H1 (cell line): ENCODE measurements at regions not wholly inside any gene's neighbourhood (a gene's known extent, or its start where the extent isn't known, plus 50 kb on each side); places are given as distances from the start of the nearest gene placed in this dataset.

Experiments
- CTCF ChIA-PET: fragments of 300-600 bp; sonication (Branson Sonifier 250); formaldehyde crosslinking; loops from one replicate; lab custom pipeline; 2021; ENCODE audit not compliant: partially characterized antibody; lab: Charles Lee
- POLR2A ChIA-PET: fragments of 300-600 bp; sonication (Branson Sonifier 250); formaldehyde crosslinking; loops from one replicate; lab custom pipeline; 2021; ENCODE audit warnings: inconsistent platforms; ENCODE audit not compliant: partially characterized antibody; lab: Charles Lee
- DNase-seq, 2 experiments: peaks; one replicate each; pipeline versions ENCODE4 v3.0.0 to v3.0.0-alpha.2; 2010 to 2022; ENCODE audit warnings: low spot score in 2 of 2, low read depth in 1 of 2, mixed read lengths in 1 of 2
- FAIRE-seq: peaks from 2 replicates; lab custom pipeline; 2011; peaks lifted over from hg19 to GRCh38; lab: Jason Lieb, UNC
- H2AFZ ChIP-seq: 2 replicates; pipeline ENCODE4 v1.8.1; 2012; ENCODE audit warnings: low read length, inconsistent platforms
- H2AK5ac ChIP-seq: 2 replicates; pipeline ENCODE4 v1.6.1; 2013; ENCODE audit warnings: low read depth, low read length
- H2BK120ac ChIP-seq: replicated peaks from 2 replicates; pipeline ENCODE3; 2013; ENCODE audit warnings: low read depth, low read length, inconsistent platforms
- H2BK12ac ChIP-seq: 2 replicates; pipeline ENCODE4 v1.6.1; 2013; ENCODE audit warnings: low read depth, low read length
- H2BK15ac ChIP-seq: 2 replicates; pipeline ENCODE4 v1.6.1; 2013; ENCODE audit warnings: low read length
- H2BK20ac ChIP-seq: 2 replicates; pipeline ENCODE4 v1.6.1; 2013; ENCODE audit warnings: low read length
- H2BK5ac ChIP-seq: 2 replicates; pipeline ENCODE4 v1.6.1; 2013; ENCODE audit warnings: low read depth, low read length
- H3K14ac ChIP-seq: 2 replicates; pipeline ENCODE4 v1.6.1; 2013; ENCODE audit warnings: inconsistent platforms; ENCODE audit not compliant: insufficient read length
- H3K18ac ChIP-seq: 2 replicates; pipeline ENCODE4 v1.6.1; 2013; ENCODE audit warnings: low read length; ENCODE audit errors: extremely low read depth
- H3K23ac ChIP-seq: 2 replicates; pipeline ENCODE4 v1.6.1; 2013; ENCODE audit warnings: inconsistent platforms; ENCODE audit not compliant: insufficient read length
- H3K23me2 ChIP-seq: 2 replicates; pipeline ENCODE4 v1.6.1; 2013; ENCODE audit warnings: low read depth, low read length
- H3K27ac ChIP-seq: 2 replicates; pipeline ENCODE4 v1.6.1; 2011; ENCODE audit warnings: low read depth, low read length, inconsistent platforms
- H3K27me3 ChIP-seq, 4 experiments: replicated peaks in 1 of 4; 1 replicate in 1 of 4; 2 replicates in 3 of 4; pipeline versions ENCODE4 v1.6.1 to v1.8.1; 2011 to 2013; ENCODE audit warnings: low read length in 3 of 4, mild to moderate bottlenecking in 3 of 4, inconsistent platforms in 2 of 4, mixed read lengths in 2 of 4, moderate library complexity in 1 of 4; ENCODE audit not compliant: control insufficient read depth in 3 of 4, insufficient read depth in 3 of 4; ENCODE audit errors: extremely low read depth in 1 of 4
- H3K36me3 ChIP-seq, 4 experiments: 2 replicates each; pipeline versions ENCODE4 v1.6.1 to v1.8.1; 2011 to 2013; ENCODE audit warnings: mild to moderate bottlenecking in 4 of 4, low read length in 3 of 4, moderate library complexity in 2 of 4, control low read depth in 1 of 4, inconsistent platforms in 1 of 4; ENCODE audit not compliant: insufficient read depth in 4 of 4, control insufficient read depth in 2 of 4
- H3K4ac ChIP-seq: replicated peaks from 2 replicates; pipeline ENCODE3; 2013; ENCODE audit warnings: low read length, low read depth, mixed read lengths, inconsistent platforms; ENCODE audit not compliant: insufficient read length
- H3K4me1 ChIP-seq, 4 experiments: replicated peaks in 1 of 4; 1 replicate in 1 of 4; 2 replicates in 3 of 4; pipeline versions ENCODE4 v1.6.1 to v1.8.1; 2011 to 2013; ENCODE audit warnings: low read length in 3 of 4, inconsistent platforms in 2 of 4, mixed read lengths in 1 of 4; ENCODE audit not compliant: insufficient read depth in 4 of 4, control insufficient read depth in 3 of 4
- H3K4me2 ChIP-seq, 2 experiments: 2 replicates each; pipeline versions ENCODE4 v1.6.1 to v1.8.1; 2011 to 2013; ENCODE audit warnings: low read depth in 2 of 2, low read length in 2 of 2, control low read depth in 1 of 2, inconsistent platforms in 1 of 2, mild to moderate bottlenecking in 1 of 2; ENCODE audit not compliant: insufficient read depth in 1 of 2
- H3K4me3 ChIP-seq, 4 experiments: fragments of 200-600, 300-600 bp in 1 of 4; sonication (generic), shearing (Covaris generic), sonication (Bioruptor Twin) in 1 of 4; 2 replicates each; pipeline versions ENCODE4 v1.5.1 to v1.8.1; 2011 to 2016; ENCODE audit warnings: low read length in 4 of 4, low read depth in 3 of 4, control low read depth in 2 of 4, inconsistent platforms in 2 of 4, mild to moderate bottlenecking in 2 of 4, mixed read lengths in 1 of 4, moderate library complexity in 1 of 4; ENCODE audit not compliant: insufficient read depth in 2 of 4; ENCODE audit errors: extremely low read depth in 1 of 4
- H3K56ac ChIP-seq: replicated peaks from 2 replicates; pipeline ENCODE3; 2013; ENCODE audit warnings: low read depth, mild to moderate bottlenecking, mixed read lengths, low read length, inconsistent platforms; ENCODE audit not compliant: insufficient read length
- H3K79me1 ChIP-seq: 2 replicates; pipeline ENCODE4 v1.6.1; 2013; ENCODE audit warnings: low read depth, low read length, control low read depth
- H3K79me2 ChIP-seq, 2 experiments: 2 replicates each; pipeline versions ENCODE4 v1.6.1 to v1.8.1; 2012 to 2013; ENCODE audit warnings: low read length in 2 of 2, mild to moderate bottlenecking in 2 of 2, inconsistent platforms in 1 of 2; ENCODE audit not compliant: insufficient read depth in 2 of 2, control insufficient read depth in 1 of 2
- H3K9ac ChIP-seq, 4 experiments: replicated peaks in 1 of 4; 1 replicate in 1 of 4; 2 replicates in 3 of 4; pipeline versions ENCODE4 v1.6.1 to v1.8.1; 2011 to 2013; ENCODE audit warnings: low read depth in 3 of 4, low read length in 3 of 4, control low read depth in 2 of 4, mild to moderate bottlenecking in 2 of 4, moderate library complexity in 2 of 4, inconsistent platforms in 1 of 4; ENCODE audit errors: extremely low read depth in 1 of 4
- H3K9me3 ChIP-seq, 2 experiments: 2 replicates each; pipeline versions ENCODE4 v1.6.1 to v1.8.1; 2012 to 2013; ENCODE audit warnings: mild to moderate bottlenecking in 2 of 2, moderate library complexity in 2 of 2, control low read depth in 1 of 2, inconsistent platforms in 1 of 2, low read depth in 1 of 2, low read length in 1 of 2, mixed read lengths in 1 of 2; ENCODE audit not compliant: insufficient read depth in 2 of 2
- H4K20me1 ChIP-seq, 2 experiments: replicated peaks in 1 of 2; 2 replicates each; pipeline versions ENCODE3 to v1.8.1; 2011 to 2013; ENCODE audit warnings: inconsistent platforms in 2 of 2, low read length in 2 of 2, mild to moderate bottlenecking in 1 of 2; ENCODE audit not compliant: insufficient read depth in 2 of 2, control insufficient read depth in 1 of 2
- H4K5ac ChIP-seq: 2 replicates; pipeline ENCODE4 v1.6.1; 2013; ENCODE audit warnings: low read length, low read depth, mixed read lengths, inconsistent platforms; ENCODE audit not compliant: insufficient read length
- H4K8ac ChIP-seq: 2 replicates; pipeline ENCODE4 v1.8.0; 2013; ENCODE audit warnings: mild to moderate bottlenecking, moderate library complexity, low read length, inconsistent platforms; ENCODE audit not compliant: insufficient read depth; ENCODE audit errors: extremely low read depth
- H4K91ac ChIP-seq: replicated peaks from 2 replicates; pipeline ENCODE3; 2013; ENCODE audit warnings: low read length, mixed read lengths, inconsistent platforms; ENCODE audit not compliant: insufficient read length
- CHD1 ChIP-seq: IDR thresholded peaks from 2 replicates; pipeline ENCODE4 v1.6.1; 2012; ENCODE audit warnings: low read depth, low read length, improper control_type of control experiment
- CTBP2 ChIP-seq: IDR thresholded peaks from 2 replicates; pipeline ENCODE4 v1.7.0; 2011; ENCODE audit warnings: borderline replicate concordance, mild to moderate bottlenecking, moderate library complexity, mixed read lengths, low read length; ENCODE audit not compliant: insufficient read depth, insufficient read length
- EGR1 ChIP-seq: IDR thresholded peaks from 2 replicates; pipeline ENCODE4 v1.6.1; 2011; ENCODE audit warnings: low read depth, low read length, borderline replicate concordance
- EZH2 ChIP-seq: fragments of 200-600 bp; sonication (generic); IDR thresholded peaks from 2 replicates; pipeline ENCODE4 v1.7.1; 2012; ENCODE audit warnings: low read depth, mild to moderate bottlenecking, moderate library complexity, low read length, inconsistent platforms; ENCODE audit not compliant: severe bottlenecking
- HDAC2 ChIP-seq, 2 experiments: fragments of 300-600 bp in 1 of 2; sonication (generic) in 1 of 2; IDR thresholded peaks; 2 replicates each; pipeline ENCODE4 v1.6.1; 2011 to 2012; ENCODE audit warnings: low read depth in 2 of 2, low read length in 2 of 2, mild to moderate bottlenecking in 2 of 2, moderate library complexity in 2 of 2, borderline replicate concordance in 1 of 2, inconsistent platforms in 1 of 2
- PHF8 ChIP-seq: fragments of 200-600 bp; sonication (generic); conservative IDR thresholded peaks from 2 replicates; pipeline ENCODE4 v1.7.1; 2012; ENCODE audit warnings: low read depth, mild to moderate bottlenecking, inconsistent platforms, low read length, moderate library complexity
- SAP30 ChIP-seq: fragments of 300-600 bp; sonication (generic); IDR thresholded peaks from 2 replicates; pipeline ENCODE4 v1.7.1; 2012; ENCODE audit warnings: low read length, moderate library complexity, mild to moderate bottlenecking, inconsistent platforms; ENCODE audit not compliant: insufficient read depth, insufficient replicate concordance
- SUZ12 ChIP-seq: fragments of 200-600 bp; sonication (generic); IDR thresholded peaks from 2 replicates; pipeline ENCODE4 v1.6.1; 2012; ENCODE audit warnings: mild to moderate bottlenecking, inconsistent platforms, low read length, moderate library complexity, mixed read lengths
- WGBS, 2 experiments: shearing (Covaris generic) in 1 of 2; methylation state at CpG; one replicate each; pipeline versions ENCODE4 v1.1.6 to v1.1.7; 2013 to 2015; ENCODE audit warnings: low lambda C conversion rate in 2 of 2, mixed read lengths in 2 of 2, inconsistent platforms in 1 of 2, low coverage in 1 of 2, missing lambda C conversion rate in 1 of 2; ENCODE audit not compliant: insufficient replicate concordance in 2 of 2, insufficient coverage in 1 of 2, insufficient read length in 1 of 2; ENCODE audit errors: extremely low coverage in 1 of 2, missing lambda C conversion rate in 1 of 2; 5-methylcytosine and 5-hydroxymethylcytosine counted together
- TF ChIP-seq, protein P1 (sequence below): IDR thresholded peaks from 2 replicates; pipeline ENCODE4 v1.6.1; 2011; ENCODE audit warnings: low read length, improper control_type of control experiment
- TF ChIP-seq, protein P2 (sequence below): IDR thresholded peaks from 2 replicates; pipeline ENCODE4 v1.6.1; 2011; ENCODE audit warnings: low read depth, mild to moderate bottlenecking, low read length; ENCODE audit not compliant: insufficient read depth

DNA sequence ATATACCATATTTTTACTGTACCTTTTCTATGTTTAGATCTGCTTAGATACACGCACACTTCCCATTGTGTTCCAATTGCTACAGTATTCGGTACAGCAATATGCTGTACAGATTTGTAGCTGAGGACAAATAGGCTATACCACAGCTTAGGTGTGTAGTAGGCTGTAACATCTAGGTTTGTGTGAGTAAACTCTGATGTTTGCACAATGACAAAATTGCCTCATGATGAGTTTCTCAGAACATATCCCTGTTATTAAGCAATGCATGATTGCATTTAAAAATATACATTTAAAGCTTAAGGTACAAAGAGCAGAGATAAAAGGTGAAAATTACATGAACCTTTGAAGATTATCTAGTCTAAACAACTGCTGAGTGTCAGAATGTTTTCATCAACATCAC lies 181.7 kb downstream of the ADGRA3 start:
- DNase-seq, result no peak

More for the DNA sequence above, 181.7 kb downstream of the ADGRA3 start:
- Histone ChIP-seq H3K9me3 (no peaks in the 10 kb centered on the region), H2AFZ (no peak overlapping the region), H4K5ac (no peak overlapping the region), H2BK15ac (no peak overlapping the region), H3K27me3 (no peaks in the 10 kb centered on the region), H2AK5ac (no peak overlapping the region), H3K18ac (no peak overlapping the region), H3K9ac (no peak overlapping the region), H2BK120ac (no peak overlapping the region), H3K14ac (no peak overlapping the region), H3K4ac (no peak overlapping the region), H2BK12ac (no peak overlapping the region), H3K23me2 (no peaks in the 10 kb centered on the region), H3K79me2 (no peaks in the 10 kb centered on the region), H3K56ac (no peak overlapping the region), H2BK20ac (no peak overlapping the region), H4K91ac (no peak overlapping the region), H3K79me1 (no peaks in the 10 kb centered on the region), H3K4me3 (no peak overlapping the region), H4K20me1 (no peaks in the 10 kb centered on the region), H3K27ac (no peak overlapping the region), H3K4me1 (no peaks in the 10 kb centered on the region), H4K8ac (no peak overlapping the region), H3K23ac (no peak overlapping the region), H3K36me3 (peaks cover 0 to 3% (median 0%) of the 10 kb centered on the region in 4 experiments; a peak in 1 of 8 replicates), H3K4me2 (no peak overlapping the region), H2BK5ac (no peak overlapping the region)
- FAIRE-seq, result no peak
- TF ChIP-seq, protein P1, sequence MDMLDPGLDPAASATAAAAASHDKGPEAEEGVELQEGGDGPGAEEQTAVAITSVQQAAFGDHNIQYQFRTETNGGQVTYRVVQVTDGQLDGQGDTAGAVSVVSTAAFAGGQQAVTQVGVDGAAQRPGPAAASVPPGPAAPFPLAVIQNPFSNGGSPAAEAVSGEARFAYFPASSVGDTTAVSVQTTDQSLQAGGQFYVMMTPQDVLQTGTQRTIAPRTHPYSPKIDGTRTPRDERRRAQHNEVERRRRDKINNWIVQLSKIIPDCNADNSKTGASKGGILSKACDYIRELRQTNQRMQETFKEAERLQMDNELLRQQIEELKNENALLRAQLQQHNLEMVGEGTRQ, result no peak
- TF ChIP-seq CHD1, result no peak
- TF ChIP-seq PHF8, result no peak
- TF ChIP-seq HDAC2 (IDR thresholded peaks at IDR 0.05; ENCODE audit: borderline replicate concordance in 1 of 2, low read depth in 2 of 2, low read length in 2 of 2), result no peak
- TF ChIP-seq EZH2, result no peak
- no peak for TF ChIP-seq CTBP2
- no peak for TF ChIP-seq SUZ12
- TF ChIP-seq, protein P2, sequence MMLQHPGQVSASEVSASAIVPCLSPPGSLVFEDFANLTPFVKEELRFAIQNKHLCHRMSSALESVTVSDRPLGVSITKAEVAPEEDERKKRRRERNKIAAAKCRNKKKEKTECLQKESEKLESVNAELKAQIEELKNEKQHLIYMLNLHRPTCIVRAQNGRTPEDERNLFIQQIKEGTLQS, result no peak
- TF ChIP-seq SAP30, result no peak
- TF ChIP-seq EGR1, result no peak
- CTCF ChIA-PET, result interaction anchor here (0.9 to 3.6 kb wide), 7 partner anchors 17 to 545 kb away, joined by 3 to 14 read pairs (median 4); no protein-coding TSS in a partner anchor
- WGBS, 2 experiments, result 89% methylated on average over 2 of the region's 2 CpGs; no CpG with 5 or more reads in 1 of the 2 experiments
- POLR2A ChIA-PET, result no interaction called here
